ENCODE measurements at regions not wholly inside any gene's neighbourhood (a gene's known extent, or its start where the extent isn't known, plus 50 kb on each side); places are given as distances from the start of the nearest gene placed in this dataset.

DNA sequence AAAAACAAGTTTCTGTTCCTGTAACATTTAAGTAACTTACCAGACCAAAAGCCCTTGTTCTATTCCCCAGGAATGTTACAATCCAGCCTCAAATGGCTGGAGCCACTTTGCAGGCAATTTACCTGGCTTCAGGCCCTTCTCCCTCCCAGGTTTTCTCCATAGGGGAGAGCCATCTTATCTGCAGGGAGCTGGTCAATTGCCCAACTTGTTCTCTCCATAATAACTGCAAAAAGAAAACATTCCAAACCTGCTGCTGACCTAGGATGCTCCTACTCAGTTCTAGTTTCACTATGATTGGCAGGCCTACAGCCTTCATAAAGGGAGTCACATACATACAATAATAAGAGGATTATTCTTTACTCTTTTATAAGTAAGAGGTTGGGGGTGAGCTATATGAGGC is 670.7 kb downstream of the PCDH7 start:
- TF ChIP-seq, protein P1, sequence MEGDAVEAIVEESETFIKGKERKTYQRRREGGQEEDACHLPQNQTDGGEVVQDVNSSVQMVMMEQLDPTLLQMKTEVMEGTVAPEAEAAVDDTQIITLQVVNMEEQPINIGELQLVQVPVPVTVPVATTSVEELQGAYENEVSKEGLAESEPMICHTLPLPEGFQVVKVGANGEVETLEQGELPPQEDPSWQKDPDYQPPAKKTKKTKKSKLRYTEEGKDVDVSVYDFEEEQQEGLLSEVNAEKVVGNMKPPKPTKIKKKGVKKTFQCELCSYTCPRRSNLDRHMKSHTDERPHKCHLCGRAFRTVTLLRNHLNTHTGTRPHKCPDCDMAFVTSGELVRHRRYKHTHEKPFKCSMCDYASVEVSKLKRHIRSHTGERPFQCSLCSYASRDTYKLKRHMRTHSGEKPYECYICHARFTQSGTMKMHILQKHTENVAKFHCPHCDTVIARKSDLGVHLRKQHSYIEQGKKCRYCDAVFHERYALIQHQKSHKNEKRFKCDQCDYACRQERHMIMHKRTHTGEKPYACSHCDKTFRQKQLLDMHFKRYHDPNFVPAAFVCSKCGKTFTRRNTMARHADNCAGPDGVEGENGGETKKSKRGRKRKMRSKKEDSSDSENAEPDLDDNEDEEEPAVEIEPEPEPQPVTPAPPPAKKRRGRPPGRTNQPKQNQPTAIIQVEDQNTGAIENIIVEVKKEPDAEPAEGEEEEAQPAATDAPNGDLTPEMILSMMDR (IDR thresholded peaks at IDR 0.05 in 4 of 5, conservative IDR thresholded peaks at IDR 0.05 in 1 of 5), result no peak
- TF ChIP-seq POLR2A (IDR thresholded peaks at IDR 0.05), result no peak
